ENCODE measurements at regions not wholly inside any gene's neighbourhood (a gene's known extent, or its start where the extent isn't known, plus 50 kb on each side); places are given as distances from the start of the nearest gene placed in this dataset.

DNA sequence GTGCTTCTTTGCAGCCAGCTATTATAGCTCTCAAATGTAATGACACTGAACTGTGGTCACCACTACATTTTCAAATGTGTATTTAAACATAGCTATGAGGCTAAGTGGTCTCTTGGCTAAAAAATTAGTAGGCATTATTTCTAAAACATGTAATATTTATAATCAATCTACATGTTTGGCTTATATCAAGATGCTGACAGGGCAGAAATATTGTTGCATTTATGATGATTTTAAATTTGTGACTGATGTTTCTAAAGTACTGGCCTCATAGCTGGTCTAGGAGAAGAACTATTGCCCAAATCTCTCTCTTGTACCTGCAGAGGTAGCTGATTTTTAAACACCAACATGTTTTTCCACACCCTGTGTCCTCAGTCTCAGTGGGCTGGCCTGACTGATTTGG, 298.2 kb downstream of the PAX1 start:
- no peaks in the 10 kb centered on the region for H3K79me2 ChIP-seq
- H3K27ac ChIP-seq, result no peak overlapping the region
- no peaks in the 10 kb centered on the region for H3K27me3 ChIP-seq (ENCODE audit: control insufficient read depth, insufficient read depth, low read length)
- no peaks in the 10 kb centered on the region for H3K36me3 ChIP-seq (ENCODE audit: control insufficient read depth, insufficient read depth, low read length)
- no peaks in the 10 kb centered on the region for H3K9me3 ChIP-seq (ENCODE audit: control insufficient read depth, low read length)
- no peak overlapping the region for H3K4me3 ChIP-seq (ENCODE audit: low read depth, low read length)
- no peak overlapping the region for H3K4me2 ChIP-seq (ENCODE audit: low read length)
- TF ChIP-seq, protein P1, sequence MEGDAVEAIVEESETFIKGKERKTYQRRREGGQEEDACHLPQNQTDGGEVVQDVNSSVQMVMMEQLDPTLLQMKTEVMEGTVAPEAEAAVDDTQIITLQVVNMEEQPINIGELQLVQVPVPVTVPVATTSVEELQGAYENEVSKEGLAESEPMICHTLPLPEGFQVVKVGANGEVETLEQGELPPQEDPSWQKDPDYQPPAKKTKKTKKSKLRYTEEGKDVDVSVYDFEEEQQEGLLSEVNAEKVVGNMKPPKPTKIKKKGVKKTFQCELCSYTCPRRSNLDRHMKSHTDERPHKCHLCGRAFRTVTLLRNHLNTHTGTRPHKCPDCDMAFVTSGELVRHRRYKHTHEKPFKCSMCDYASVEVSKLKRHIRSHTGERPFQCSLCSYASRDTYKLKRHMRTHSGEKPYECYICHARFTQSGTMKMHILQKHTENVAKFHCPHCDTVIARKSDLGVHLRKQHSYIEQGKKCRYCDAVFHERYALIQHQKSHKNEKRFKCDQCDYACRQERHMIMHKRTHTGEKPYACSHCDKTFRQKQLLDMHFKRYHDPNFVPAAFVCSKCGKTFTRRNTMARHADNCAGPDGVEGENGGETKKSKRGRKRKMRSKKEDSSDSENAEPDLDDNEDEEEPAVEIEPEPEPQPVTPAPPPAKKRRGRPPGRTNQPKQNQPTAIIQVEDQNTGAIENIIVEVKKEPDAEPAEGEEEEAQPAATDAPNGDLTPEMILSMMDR (IDR thresholded peaks at IDR 0.05), result no peak
- no peak overlapping the region for H3K9ac ChIP-seq
- H2AFZ ChIP-seq, result no peak overlapping the region
- no peaks in the 10 kb centered on the region for H3K4me1 ChIP-seq

GRCh38 chr20:22001886-22002285, 296.4 kb downstream of the PAX1 start:
- TF ChIP-seq, protein P1 (IDR thresholded peaks at IDR 0.05), result no peak
- H3K27me3 ChIP-seq (ENCODE audit: control insufficient read depth, insufficient read depth, low read length), result no peaks in the 10 kb centered on the region
- H3K4me2 ChIP-seq (ENCODE audit: low read length), result no peak overlapping the region

DNA sequence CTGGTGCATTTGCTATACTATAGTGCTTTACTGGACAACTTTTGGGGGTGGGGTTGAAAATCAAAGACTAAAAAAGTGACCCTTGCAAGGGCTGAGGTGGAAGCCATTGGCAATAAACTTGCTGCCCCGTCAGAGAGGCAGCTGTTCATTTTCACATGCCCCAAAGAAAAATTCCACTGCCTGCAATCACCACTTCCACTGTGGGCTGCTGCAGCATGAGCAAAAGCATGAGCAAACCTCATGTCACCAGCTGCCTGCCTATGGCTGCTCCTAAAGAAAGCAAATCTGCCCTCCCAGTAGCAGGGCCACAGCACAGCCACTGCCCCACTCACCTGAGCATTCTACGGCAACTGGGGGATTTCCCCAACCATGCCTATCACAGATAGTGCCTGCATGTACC, 290.0 kb downstream of the PAX1 start:
- Histone ChIP-seq H3K27ac (no peak overlapping the region), H3K9ac (no peak overlapping the region), H3K79me2 (no peaks in the 10 kb centered on the region), H2AFZ (no peak overlapping the region), H3K4me3 (ENCODE audit: low read depth, low read length) (no peak overlapping the region), H3K4me2 (ENCODE audit: low read length) (no peak overlapping the region), H3K27me3 (ENCODE audit: control insufficient read depth, insufficient read depth, low read length) (no peaks in the 10 kb centered on the region), H3K4me1 (no peaks in the 10 kb centered on the region), H3K36me3 (ENCODE audit: control insufficient read depth, insufficient read depth, low read length) (no peaks in the 10 kb centered on the region), H3K9me3 (ENCODE audit: control insufficient read depth, low read length) (no peaks in the 10 kb centered on the region)
- TF ChIP-seq, protein P1 (IDR thresholded peaks at IDR 0.05), result no peak

More at GRCh38 chr20:22001886-22002285, 296.4 kb downstream of the PAX1 start:
- Histone ChIP-seq H3K36me3 (ENCODE audit: control insufficient read depth, insufficient read depth, low read length) (no peaks in the 10 kb centered on the region), H3K79me2 (no peaks in the 10 kb centered on the region), H3K4me3 (ENCODE audit: low read depth, low read length) (no peak overlapping the region), H3K27ac (no peak overlapping the region), H3K4me1 (no peaks in the 10 kb centered on the region), H2AFZ (no peak overlapping the region), H3K9ac (no peak overlapping the region), H3K9me3 (ENCODE audit: control insufficient read depth, low read length) (no peaks in the 10 kb centered on the region)

- no peak overlapping the region for H2AFZ ChIP-seq
- H3K4me1 ChIP-seq, result no peaks in the 10 kb centered on the region
- no peak overlapping the region for H3K27ac ChIP-seq
- H3K79me2 ChIP-seq, result no peaks in the 10 kb centered on the region
- H3K4me3 ChIP-seq (ENCODE audit: low read depth, low read length), result no peak overlapping the region
- no peaks in the 10 kb centered on the region for H3K36me3 ChIP-seq (ENCODE audit: control insufficient read depth, insufficient read depth, low read length)
- H3K4me2 ChIP-seq (ENCODE audit: low read length), result no peak overlapping the region
- TF ChIP-seq, protein P1 (IDR thresholded peaks at IDR 0.05), result no peak
- H3K9ac ChIP-seq, result no peak overlapping the region
- H3K27me3 ChIP-seq (ENCODE audit: control insufficient read depth, insufficient read depth, low read length), result no peaks in the 10 kb centered on the region
- H3K9me3 ChIP-seq (ENCODE audit: control insufficient read depth, low read length), result no peaks in the 10 kb centered on the region
Measured at GRCh38 chr20:21994203-21994602, 288.7 kb downstream of the PAX1 start.

GRCh38 chr20:21982559-21982958, 277.1 kb downstream of the PAX1 start:
- Histone ChIP-seq H3K9ac (no peak overlapping the region), H3K79me2 (no peaks in the 10 kb centered on the region), H3K36me3 (ENCODE audit: control insufficient read depth, insufficient read depth, low read length) (no peaks in the 10 kb centered on the region), H2AFZ (no peak overlapping the region), H3K4me2 (ENCODE audit: low read length) (no peak overlapping the region), H3K9me3 (ENCODE audit: control insufficient read depth, low read length) (no peaks in the 10 kb centered on the region), H3K27ac (no peak overlapping the region), H3K4me3 (ENCODE audit: low read depth, low read length) (no peak overlapping the region), H3K4me1 (no peaks in the 10 kb centered on the region), H3K27me3 (ENCODE audit: control insufficient read depth, insufficient read depth, low read length) (no peaks in the 10 kb centered on the region)
- TF ChIP-seq, protein P1 (IDR thresholded peaks at IDR 0.05), result no peak

Measured in parathyroid adenoma (tissue), 2 donors.